Thyroid gland (tissue), 4 donors: ENCODE measurements at regions not wholly inside any gene's neighbourhood (a gene's known extent, or its start where the extent isn't known, plus 50 kb on each side); places are given as distances from the start of the nearest gene placed in this dataset.
A peak's percentile ranks its signal among the peaks of the same experiment; 100 is the strongest.

Experiments used
- DNase-seq, 2 donors: peaks; one replicate each; pipeline ENCODE4 v3.0.0-alpha.2; 2019
- H3K27ac ChIP-seq, 3 donors: fragments of 200-600 bp; sonication (generic); 1 replicate in 2 of 3; 2 replicates in 1 of 3; pipeline ENCODE4 v1.5.1; 2016 to 2019; ENCODE audit warnings: mild to moderate bottlenecking in 1 of 3, moderate library complexity in 1 of 3
- H3K27me3 ChIP-seq: fragments of 200-600 bp; sonication (generic); one replicate; pipeline ENCODE4 v1.5.1; 2019
- H3K36me3 ChIP-seq, 2 donors: fragments of 200-600 bp; sonication (generic); one replicate each; pipeline ENCODE4 v1.5.1; 2016 to 2019
- H3K4me1 ChIP-seq, 2 donors: fragments of 200-600 bp; sonication (generic); one replicate each; pipeline ENCODE4 v1.5.1; 2017 to 2019
- H3K4me3 ChIP-seq, 3 donors: fragments of 200-600 bp; sonication (generic); replicated peaks in 1 of 3; 1 replicate in 2 of 3; 2 replicates in 1 of 3; pipeline ENCODE4 v1.5.1; 2016; ENCODE audit warnings: mild to moderate bottlenecking in 1 of 3
- H3K9me3 ChIP-seq: fragments of 200-600 bp; sonication (generic); one replicate; pipeline ENCODE4 v1.5.1; 2017
- CTCF ChIP-seq, 6 experiments: fragments of 200-600 bp in 3 of 6; fragments of 450-650 bp in 3 of 6; sonication (generic) in 3 of 6; IDR thresholded peaks; one replicate each; pipeline ENCODE4 v1.5.1; 2016 to 2019; ENCODE audit warnings: antibody characterized with exemption in 6 of 6, mild to moderate bottlenecking in 2 of 6, inconsistent platforms in 1 of 6, moderate library complexity in 1 of 6
- POLR2A ChIP-seq, 2 donors: fragments of 450-650 bp; IDR thresholded peaks; one replicate each; pipeline ENCODE4 v1.6.1; 2017; ENCODE audit warnings: antibody characterized with exemption in 2 of 2, mild to moderate bottlenecking in 2 of 2, moderate library complexity in 1 of 2
- WGBS, 2 donors: methylation state at CpG; one replicate each; pipeline ENCODE4 v1.1.5; 2017; 5-methylcytosine and 5-hydroxymethylcytosine counted together
- intact Hi-C: fragments of 100-400 bp; cut with DNase I; formaldehyde crosslinking; loops from one replicate; pipeline ENCODE4 v1.15.1; 2023

- Histone ChIP-seq H3K4me3 (no peak overlapping the region), H3K36me3 (no peaks in the 10 kb centered on the region), H3K4me1 (peaks cover 7 to 16% of the 10 kb centered on the region in 2 donors), H3K9me3 (peaks cover 5% of the 10 kb centered on the region), H3K27me3 (no peaks in the 10 kb centered on the region), H3K27ac (peak overlapping the region; percentile 40 to 52 (median 50))
- WGBS, 2 donors: 66 to 72% methylated on average over 6 of the region's 6 CpGs
- peak; percentile 41 to 50 for DNase-seq
- no peak for TF ChIP-seq CTCF (IDR thresholded peaks at IDR 0.05)
- TF ChIP-seq POLR2A (IDR thresholded peaks at IDR 0.05): no peak
- intact Hi-C loops: no loop called here
Observed at GRCh38 chr6:140485740-140486449, 1111.4 kb upstream of the CITED2 start.

GRCh38 chr6:140480852-140481251 lies 1106.4 kb upstream of the CITED2 start:
- Histone ChIP-seq H3K27ac (no peak overlapping the region), H3K9me3 (no peaks in the 10 kb centered on the region), H3K4me1 (peaks cover 3 to 7% of the 10 kb centered on the region in 2 donors), H3K4me3 (no peak overlapping the region), H3K27me3 (no peaks in the 10 kb centered on the region), H3K36me3 (no peaks in the 10 kb centered on the region)
- DNase-seq: no peak
- 54 to 70% methylated on average over 2 of the region's 2 CpGs for WGBS, 2 donors
- TF ChIP-seq POLR2A (IDR thresholded peaks at IDR 0.05): no peak
- no peak for TF ChIP-seq CTCF (IDR thresholded peaks at IDR 0.05)
- intact Hi-C loops: no loop called here

GRCh38 chr6:140478631-140479030 lies 1104.2 kb upstream of the CITED2 start:
- H3K36me3 ChIP-seq: no peaks in the 10 kb centered on the region
- no peaks in the 10 kb centered on the region for H3K4me1 ChIP-seq
- intact Hi-C loops: no loop called here
- WGBS, 2 donors: 91 to 95% methylated on average over 3 of the region's 3 CpGs
- H3K9me3 ChIP-seq: no peaks in the 10 kb centered on the region
- no peak for DNase-seq
- TF ChIP-seq POLR2A (IDR thresholded peaks at IDR 0.05): no peak
- no peak for TF ChIP-seq CTCF (IDR thresholded peaks at IDR 0.05)
- no peak overlapping the region for H3K4me3 ChIP-seq
- no peaks in the 10 kb centered on the region for H3K27me3 ChIP-seq
- no peak overlapping the region for H3K27ac ChIP-seq

- no peak for DNase-seq
- TF ChIP-seq CTCF (IDR thresholded peaks at IDR 0.05) (no peak), POLR2A (IDR thresholded peaks at IDR 0.05) (no peak)
- 89 to 97% methylated on average over 2 of the region's 2 CpGs for WGBS, 2 donors
- no peaks in the 10 kb centered on the region for H3K36me3 ChIP-seq
- no peaks in the 10 kb centered on the region for H3K4me1 ChIP-seq
- no peak overlapping the region for H3K4me3 ChIP-seq
- H3K9me3 ChIP-seq: no peaks in the 10 kb centered on the region
- no peaks in the 10 kb centered on the region for H3K27me3 ChIP-seq
- intact Hi-C loops: no loop called here
- H3K27ac ChIP-seq: no peak overlapping the region
Observed at GRCh38 chr6:140475086-140475485, 1100.6 kb upstream of the CITED2 start.

GRCh38 chr6:140464720-140465119 lies 1090.3 kb upstream of the CITED2 start:
- Histone ChIP-seq H3K27ac (no peak overlapping the region), H3K9me3 (no peaks in the 10 kb centered on the region)
- intact Hi-C loops: no loop called here

More at GRCh38 chr6:140464720-140465119, 1090.3 kb upstream of the CITED2 start:
- no peak for TF ChIP-seq POLR2A (IDR thresholded peaks at IDR 0.05)
- no peak for TF ChIP-seq CTCF (IDR thresholded peaks at IDR 0.05)
- Histone ChIP-seq H3K27me3 (no peaks in the 10 kb centered on the region), H3K36me3 (no peaks in the 10 kb centered on the region), H3K4me3 (no peak overlapping the region), H3K4me1 (peaks cover 17 to 20% of the 10 kb centered on the region in 2 donors)
- DNase-seq: no peak
- WGBS, 2 donors: 97 to 98% methylated on average over 3 of the region's 3 CpGs
